HG03045 (cell line): ENCODE measurements at regions not wholly inside any gene's neighbourhood (a gene's known extent, or its start where the extent isn't known, plus 50 kb on each side); places are given as distances from the start of the nearest gene placed in this dataset.

ENCODE experiments used
- ATAC-seq: cut with Tn5 transposase; IDR thresholded peaks from one replicate; pipeline ENCODE4 v1.9.1; 2021; ENCODE audit warnings: mild to moderate bottlenecking, moderate library complexity; ENCODE audit not compliant: unreplicated experiment

DNA sequence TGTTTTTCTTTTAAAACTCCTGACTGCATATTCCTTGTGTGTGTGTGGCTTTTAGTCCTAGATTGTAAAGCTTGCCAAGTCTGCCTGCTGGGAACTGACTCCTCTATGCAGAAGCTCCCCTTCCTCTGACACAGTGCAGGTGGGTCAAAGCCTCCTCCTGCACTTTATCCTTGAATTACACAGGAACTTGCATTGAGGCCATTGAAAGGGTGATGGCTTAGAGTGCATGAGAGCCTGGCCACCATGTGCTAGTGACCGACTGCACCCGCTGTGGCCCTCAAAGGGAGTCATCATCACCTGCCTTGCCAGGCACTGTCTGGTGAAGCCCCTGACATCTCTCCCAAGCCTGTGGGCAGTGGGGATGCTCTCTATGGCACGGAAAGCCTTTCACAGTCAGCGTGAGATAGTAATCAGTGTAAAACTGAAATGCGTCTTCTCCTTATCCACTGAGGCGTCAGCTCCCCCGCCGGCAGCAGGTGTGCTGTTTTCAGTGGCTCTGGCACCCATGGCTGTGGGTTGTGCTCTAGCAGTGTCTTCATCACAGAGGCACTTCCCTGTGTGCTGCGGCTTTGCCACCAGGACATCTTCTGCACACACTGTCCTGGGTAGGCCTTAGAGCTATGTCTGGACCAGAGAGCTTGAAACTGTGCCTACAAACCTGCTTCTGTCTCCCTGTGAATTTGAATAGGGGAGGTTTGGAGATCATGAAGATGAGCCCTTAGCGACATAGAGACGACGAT, 87.9 kb downstream of the THBS2 start:
- no peak for ATAC-seq

GRCh38 chr6:169164986-169165385, 88.7 kb downstream of the THBS2 start:
- no peak for ATAC-seq

DNA sequence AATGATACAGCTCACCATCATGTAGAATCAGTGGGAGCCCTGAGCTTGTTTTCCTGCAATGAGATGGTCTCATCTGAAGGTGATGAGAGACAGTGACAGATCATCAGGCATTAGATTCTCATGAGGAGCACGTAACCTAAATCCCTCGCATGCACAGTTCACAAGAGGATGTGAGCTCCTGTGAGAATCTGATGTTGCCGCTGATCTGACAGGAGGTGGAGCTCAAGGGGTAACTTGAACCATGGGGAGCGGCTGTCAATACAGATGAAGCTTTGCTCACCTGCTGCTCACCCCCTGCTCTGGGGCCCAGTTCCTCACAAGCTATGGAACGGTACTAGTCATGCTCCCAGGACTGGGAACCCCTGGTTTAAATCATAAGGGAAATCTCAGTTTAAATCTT, 89.2 kb downstream of the THBS2 start:
- no peak for ATAC-seq

DNA sequence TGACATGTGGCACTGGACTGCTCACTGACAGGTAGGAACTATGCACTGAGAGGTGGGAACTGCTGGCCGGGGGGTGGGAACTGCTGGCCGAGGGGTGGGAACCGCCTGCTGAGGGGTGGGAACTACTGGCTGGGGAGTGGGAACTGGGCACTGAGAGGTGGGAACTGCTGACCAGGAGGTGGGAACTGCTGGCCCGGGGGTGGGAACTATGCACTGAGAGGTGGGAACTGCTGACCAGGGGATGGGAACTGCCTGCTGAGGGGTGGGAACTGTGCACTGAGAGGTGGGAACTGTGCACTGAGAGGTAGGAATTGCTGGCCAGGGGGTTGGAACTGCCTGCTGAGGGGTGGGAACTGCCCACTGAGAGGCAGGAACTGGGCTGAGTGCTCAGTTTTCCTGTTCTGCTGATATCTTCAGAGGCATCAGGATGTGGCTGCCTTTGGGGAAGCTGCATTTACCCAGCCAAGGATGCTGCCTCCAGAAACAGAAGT, 90.2 kb downstream of the THBS2 start:
- no peak for ATAC-seq

DNA sequence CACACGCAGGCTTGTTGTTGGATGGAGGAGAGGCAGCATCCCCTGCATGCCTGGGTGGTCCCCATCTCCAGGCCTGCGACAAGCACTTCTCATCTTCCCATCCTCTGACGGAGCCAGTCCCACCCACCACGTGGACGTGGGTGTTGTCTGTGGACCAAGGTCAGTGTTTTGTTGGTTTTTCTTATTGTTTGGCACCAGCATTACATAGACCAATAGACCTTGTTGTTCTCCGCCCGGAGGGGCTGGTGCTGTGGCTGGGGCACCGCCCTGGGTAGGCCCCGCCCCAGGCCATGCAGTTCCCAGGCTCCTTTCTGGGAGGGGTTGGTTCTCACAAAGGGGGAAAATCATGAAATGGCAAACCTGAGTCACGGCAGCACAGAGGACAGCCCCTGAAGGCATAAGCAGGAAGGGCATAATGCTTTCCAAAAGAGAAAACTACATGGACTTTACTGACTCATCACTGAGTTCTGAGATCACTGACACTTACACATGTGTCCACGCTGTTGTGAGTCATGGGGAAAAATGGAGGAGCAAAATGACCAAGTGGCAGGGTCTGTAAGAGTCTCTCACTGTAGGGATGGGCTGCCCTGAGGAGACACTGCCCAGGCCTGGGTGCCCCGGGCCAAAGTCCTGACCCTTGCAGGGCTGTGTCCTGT, 90.8 kb downstream of the THBS2 start:
- ATAC-seq: no peak

GRCh38 chr6:169162249-169162648, 91.4 kb downstream of the THBS2 start:
- no peak for ATAC-seq

DNA sequence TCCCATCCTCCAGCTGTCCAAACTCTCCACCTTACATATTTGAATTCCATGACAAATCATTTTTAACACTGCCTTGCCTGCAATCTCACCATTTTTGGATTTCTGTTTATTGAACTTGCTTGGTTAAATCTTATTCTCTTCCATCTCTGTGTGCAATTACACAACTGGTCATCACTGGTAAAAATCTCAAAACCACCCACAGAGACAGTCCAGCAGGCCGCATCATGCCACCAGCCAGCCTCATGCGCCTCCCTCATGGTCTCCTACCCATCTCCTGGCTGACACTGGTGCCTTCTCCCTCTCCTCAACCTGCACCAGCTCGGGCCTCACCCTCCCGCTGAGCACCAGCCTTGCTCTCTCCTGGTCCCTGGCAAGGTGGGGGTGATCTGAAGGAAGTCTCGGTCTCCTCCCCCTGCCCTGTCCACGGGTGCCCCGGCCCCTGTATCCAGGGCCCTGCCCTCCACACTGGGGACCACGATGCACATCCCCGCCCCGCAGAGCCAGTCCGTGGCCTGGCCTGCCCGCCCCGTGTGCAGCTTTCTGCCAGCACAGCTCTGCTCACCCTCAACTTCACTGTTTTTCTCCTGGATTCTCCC, 92.0 kb downstream of the THBS2 start:
- ATAC-seq: no peak

DNA sequence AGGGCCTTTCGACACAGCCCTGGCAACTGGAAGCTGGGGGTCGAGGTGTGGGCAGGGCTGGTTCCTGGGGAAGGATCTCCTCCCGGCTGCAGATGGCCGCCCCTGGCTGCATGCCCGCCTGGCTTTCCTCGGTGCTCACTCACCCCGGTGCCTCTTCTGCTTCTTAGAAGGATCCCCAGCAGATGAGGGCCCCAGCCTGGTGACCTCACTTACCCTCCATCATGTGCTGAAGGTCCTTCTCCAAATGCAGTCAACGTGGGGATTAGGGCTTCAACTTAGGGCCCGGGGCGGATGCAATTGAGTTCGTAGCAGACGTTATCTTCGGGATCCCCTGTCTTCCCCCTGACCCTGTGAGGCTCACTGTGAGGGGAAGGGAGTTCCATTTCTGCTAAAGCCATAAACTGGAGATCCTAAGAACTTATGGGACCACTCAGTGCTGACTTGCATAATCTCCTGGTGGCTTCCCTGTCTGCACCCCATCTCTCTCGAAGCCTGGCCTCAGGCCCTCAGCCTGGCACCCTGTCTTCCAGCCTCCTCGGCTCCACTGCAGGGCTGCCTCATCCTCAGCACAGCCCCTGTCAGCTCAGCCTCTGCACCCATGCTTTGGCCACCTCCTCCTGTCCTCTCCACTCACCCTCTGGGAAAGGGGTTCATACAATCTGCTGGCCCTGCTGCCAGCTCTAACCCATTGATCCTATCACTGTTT, 92.6 kb downstream of the THBS2 start:
- ATAC-seq: no peak

- ATAC-seq: no peak
Observed at GRCh38 chr6:169160091-169160854, 93.4 kb downstream of the THBS2 start.

- no peak for ATAC-seq
Observed at GRCh38 chr6:169159331-169159730, 94.3 kb downstream of the THBS2 start.

DNA sequence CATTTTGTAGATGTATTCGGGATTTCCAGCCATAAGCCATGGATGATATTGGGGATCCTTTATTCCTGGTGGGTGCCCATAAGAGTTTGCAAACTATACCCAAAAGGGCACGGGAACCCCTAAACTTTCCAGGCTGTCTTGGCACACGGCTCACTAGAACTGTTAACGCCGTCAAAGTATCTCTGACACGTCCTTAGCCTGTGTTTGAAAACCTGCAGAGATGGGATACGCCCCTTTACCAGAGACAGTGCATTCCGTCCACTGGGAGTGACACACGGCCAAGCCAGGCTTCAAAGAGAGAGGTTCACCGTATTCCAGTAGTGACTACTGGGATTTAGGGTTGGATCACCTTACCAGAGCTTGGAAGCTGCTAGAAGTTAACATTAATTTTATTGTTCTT, 95.0 kb downstream of the THBS2 start:
- no peak for ATAC-seq

DNA sequence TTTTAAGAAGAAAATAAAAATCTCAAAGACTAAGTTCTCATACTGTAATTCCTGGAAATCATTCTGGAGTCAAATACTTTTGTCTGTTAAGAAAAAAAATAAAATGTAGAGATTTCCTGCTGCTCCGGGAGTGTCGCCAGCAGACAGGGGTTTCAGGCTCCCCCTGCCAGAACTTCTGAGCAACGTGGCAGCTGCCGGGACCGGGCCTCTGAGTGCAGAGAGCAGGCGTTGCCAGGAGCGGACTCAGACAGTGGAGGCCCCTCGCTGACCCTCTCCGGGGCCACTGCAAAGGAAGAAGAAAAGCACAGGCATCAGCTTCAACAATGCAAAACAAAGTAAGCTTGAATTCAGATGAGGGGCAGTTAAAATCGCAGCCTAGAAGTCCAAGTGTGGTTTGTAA, 95.5 kb downstream of the THBS2 start:
- no peak for ATAC-seq

- ATAC-seq: no peak
Observed at GRCh38 chr6:169157197-169158148, 96.2 kb downstream of the THBS2 start.

- ATAC-seq: no peak
Observed at GRCh38 chr6:169156793-169157147, 96.9 kb downstream of the THBS2 start.

- no peak for ATAC-seq
Observed at GRCh38 chr6:169156108-169156792, 97.4 kb downstream of the THBS2 start.

DNA sequence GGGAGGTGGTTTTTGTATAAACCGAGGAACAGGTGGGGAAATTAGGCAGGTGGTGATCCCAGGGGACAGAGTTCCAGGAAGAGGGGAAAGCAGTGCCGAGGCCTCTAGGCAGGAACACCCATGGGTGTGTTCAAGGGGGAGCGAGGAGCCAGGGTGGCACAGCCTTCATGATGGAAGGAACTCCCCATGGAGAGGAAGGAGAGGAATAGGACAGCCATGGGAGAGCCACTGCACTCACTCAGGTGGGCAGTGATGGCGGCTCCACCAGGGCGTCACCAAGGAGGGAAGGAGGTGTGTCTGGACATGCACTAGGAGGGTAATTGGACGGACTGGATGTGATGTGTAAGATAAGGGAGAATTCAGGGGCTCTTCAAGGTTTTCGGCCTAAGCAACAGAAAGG, 98.2 kb downstream of the THBS2 start:
- no peak for ATAC-seq

DNA sequence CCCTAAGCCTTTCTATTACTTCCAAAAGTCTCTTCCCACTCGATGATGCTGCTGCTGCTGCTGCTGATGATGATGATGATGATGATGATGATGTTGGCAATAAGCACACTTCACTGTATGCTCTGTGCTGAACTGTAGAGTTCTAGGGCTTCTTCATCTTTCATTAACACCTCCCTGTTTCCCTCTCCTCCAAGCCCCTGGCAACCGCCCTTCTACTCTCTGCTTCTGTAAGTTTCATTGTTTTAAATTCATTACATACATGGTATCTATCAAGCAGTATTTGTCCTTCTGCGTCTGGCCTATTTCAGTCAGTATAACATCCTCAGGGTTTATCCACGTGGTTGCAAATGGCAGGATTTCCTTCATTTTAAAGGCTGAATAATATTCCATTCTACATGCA, 100.2 kb downstream of the THBS2 start:
- no peak for ATAC-seq

- ATAC-seq: no peak
Observed at GRCh38 chr6:169146521-169146920, 107.1 kb downstream of the THBS2 start.

DNA sequence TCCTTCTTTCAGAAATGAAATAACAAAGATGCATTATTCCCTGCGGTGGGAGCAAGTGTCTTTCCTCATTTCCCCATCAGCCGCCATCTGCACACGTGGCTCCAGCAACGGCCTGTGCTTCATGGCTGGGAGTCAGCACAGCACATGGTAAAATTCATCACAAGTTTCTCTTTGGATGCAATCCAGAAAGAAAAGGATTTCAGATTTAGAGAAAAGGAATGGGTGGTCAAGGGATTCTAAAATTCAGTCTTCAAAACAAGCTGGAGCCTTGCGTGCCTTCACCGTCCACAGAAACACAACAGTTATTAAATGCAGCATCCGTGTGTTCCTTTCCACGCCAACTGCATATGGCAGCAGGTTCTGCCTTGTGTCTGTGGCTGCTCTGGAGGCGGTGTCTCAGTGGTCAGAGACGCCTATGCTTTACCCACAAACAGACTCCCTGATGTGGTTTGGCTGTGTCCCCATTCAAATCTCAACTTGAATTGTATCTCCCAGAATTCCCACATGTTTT, 107.6 kb downstream of the THBS2 start:
- ATAC-seq: no peak
